ENCODE measurements at regions not wholly inside any gene's neighbourhood (a gene's known extent, or its start where the extent isn't known, plus 50 kb on each side); places are given as distances from the start of the nearest gene placed in this dataset. TPM values are rescaled to one million over a fixed set of nuclear protein-coding genes. Genes with fewer than 3 reads are reported as not detected.

- peak; percentile 38 to 57 (median 44); a peak in 5 of 6 replicates for TF ChIP-seq CTCF (IDR thresholded peaks at IDR 0.05 in 2 of 3, conservative IDR thresholded peaks at IDR 0.05 in 1 of 3; ENCODE audit: control insufficient read depth in 2 of 3, extremely low read depth in 1 of 3, insufficient read depth in 1 of 3, low read depth in 3 of 3, low read length in 3 of 3)
- no peak for TF ChIP-seq GATAD2B (conservative IDR thresholded peaks at IDR 0.05; ENCODE audit: low read depth)
- no peak for TF ChIP-seq RUNX3 (IDR thresholded peaks at IDR 0.05; ENCODE audit: low read length)
- TF ChIP-seq HDGF (IDR thresholded peaks at IDR 0.05) = no peak
- no peak for TF ChIP-seq RFX5 (IDR thresholded peaks at IDR 0.05; ENCODE audit: low read depth, low read length)
- TF ChIP-seq BRCA1 (IDR thresholded peaks at IDR 0.05; ENCODE audit: low read depth, low read length) = no peak
- TF ChIP-seq POLR2AphosphoS2 (IDR thresholded peaks at IDR 0.05; ENCODE audit: low read depth, low read length) = no peak
- TF ChIP-seq ZNF217 (IDR thresholded peaks at IDR 0.05) = no peak
- TF ChIP-seq NBN (IDR thresholded peaks at IDR 0.05) = no peak
Observed at GRCh38 chr1:29379443-29380073, 143.2 kb downstream of the PTPRU start (continued).

Small RNA genes lying in the stretch of these regions (small RNA-seq; reads per million reads assigned to genes)
- not detected for gene AL021921.1
